SU-DHL-6 (cell line): ENCODE measurements at regions not wholly inside any gene's neighbourhood (a gene's known extent, or its start where the extent isn't known, plus 50 kb on each side); places are given as distances from the start of the nearest gene placed in this dataset.

Experiments used
- H2AFZ ChIP-seq: fragments of 200-600 bp; sonication (generic); 2 replicates; pipeline ENCODE4 v1.6.1; 2014; ENCODE audit warnings: low read depth, mild to moderate bottlenecking, moderate library complexity, mixed read lengths, antibody characterized with exemption, low read length; ENCODE audit not compliant: severe bottlenecking
- H3F3A ChIP-seq: fragments of 200-600 bp; shearing (Covaris generic); 2 replicates; pipeline ENCODE4 v1.6.0; 2016; ENCODE audit warnings: antibody characterized with exemption, mild to moderate bottlenecking; ENCODE audit not compliant: insufficient read depth
- H3K27ac ChIP-seq: fragments of 200-600 bp; sonication (generic); 2 replicates; pipeline ENCODE4 v1.5.1; 2016; ENCODE audit warnings: low read depth, mild to moderate bottlenecking, low read length, moderate library complexity, mixed read lengths
- H3K27me3 ChIP-seq: fragments of 200-600 bp; sonication (generic), shearing (Covaris generic); 2 replicates; pipeline ENCODE4 v1.6.0; 2014; ENCODE audit warnings: mild to moderate bottlenecking, low read length
- H3K36me3 ChIP-seq: fragments of 200-600 bp; sonication (generic); 2 replicates; pipeline ENCODE4 v1.6.1; 2014; ENCODE audit warnings: mild to moderate bottlenecking, low read length, mixed read lengths
- H3K4me2 ChIP-seq: fragments of 300-600, 200-600 bp; shearing (Covaris generic), sonication (generic); 2 replicates; pipeline ENCODE4 v1.6.0; 2014; ENCODE audit warnings: low read length, low read depth, mild to moderate bottlenecking; ENCODE audit not compliant: poor library complexity, severe bottlenecking
- H3K4me3 ChIP-seq: fragments of 200-600 bp; sonication (generic); 2 replicates; pipeline ENCODE4 v1.5.1; 2014; ENCODE audit warnings: antibody characterized with exemption, low read length, mild to moderate bottlenecking, mixed read lengths; ENCODE audit not compliant: insufficient read depth, poor library complexity, severe bottlenecking
- H3K79me2 ChIP-seq: fragments of 200-600 bp; sonication (generic); 2 replicates; pipeline ENCODE4 v1.6.1; 2014; ENCODE audit warnings: mild to moderate bottlenecking, low read length, moderate library complexity; ENCODE audit not compliant: insufficient read depth
- H3K9ac ChIP-seq: fragments of 200-600 bp; sonication (generic); 2 replicates; pipeline ENCODE4 v1.7.0; 2014; ENCODE audit warnings: mild to moderate bottlenecking, low read length
- H3K9me2 ChIP-seq: fragments of 200-600 bp; sonication (generic); replicated peaks from 2 replicates; pipeline ENCODE4 v1.6.1; 2014; ENCODE audit warnings: low read length; ENCODE audit not compliant: insufficient read depth
- H3K9me3 ChIP-seq: fragments of 200-600 bp; sonication (generic); 2 replicates; pipeline ENCODE4 v1.6.1; 2014; ENCODE audit warnings: low read length, mixed read lengths; ENCODE audit not compliant: insufficient read depth
- H4K20me1 ChIP-seq: fragments of 200-600 bp; sonication (generic); 2 replicates; pipeline ENCODE4 v1.6.1; 2014; ENCODE audit warnings: low read depth, mild to moderate bottlenecking, antibody characterized with exemption, low read length, moderate library complexity, mixed read lengths
- EZH2phosphoT487 ChIP-seq: fragments of 200-600 bp; sonication (generic), shearing (Covaris generic); conservative IDR thresholded peaks from 2 replicates; pipeline ENCODE4 v1.6.1; 2018; ENCODE audit warnings: mild to moderate bottlenecking, antibody characterized with exemption, low read length, moderate library complexity, mixed read lengths
- TF ChIP-seq, protein P1 (sequence below): fragments of 200-600 bp; sonication (generic); IDR thresholded peaks from one replicate; pipeline ENCODE4 v1.5.1; 2017; ENCODE audit warnings: antibody characterized with exemption, mild to moderate bottlenecking, low read length, moderate library complexity; ENCODE audit not compliant: insufficient read depth, poor library complexity, severe bottlenecking

DNA sequence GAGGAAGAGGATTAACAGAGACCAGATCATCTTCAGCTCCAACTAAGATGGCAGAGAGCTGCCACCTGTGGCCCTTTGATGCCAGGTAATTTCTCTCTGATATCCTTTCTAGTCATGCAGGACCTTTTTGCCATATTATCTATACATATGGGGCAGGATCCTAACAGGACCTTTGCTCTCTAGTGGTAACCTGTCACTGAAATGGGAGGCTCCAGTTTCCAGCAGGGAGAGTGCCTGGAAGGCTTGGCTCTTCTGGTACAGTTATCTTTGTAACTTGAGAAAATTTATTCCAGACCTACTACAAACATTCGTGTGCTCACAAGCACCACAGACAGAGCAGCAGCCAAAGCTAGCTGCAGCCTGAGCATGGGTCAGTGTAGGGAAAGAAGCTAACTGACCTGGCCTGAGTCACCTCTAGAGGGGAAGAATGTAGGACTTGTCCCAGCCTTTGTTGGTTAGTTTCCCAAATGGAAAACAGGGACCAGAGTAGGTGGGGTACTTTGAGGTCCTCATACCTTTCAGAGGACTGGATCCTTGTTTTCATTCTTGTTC lies 86.5 kb upstream of the MACF1 start:
- Histone ChIP-seq H3K27ac (no peak overlapping the region), H3K79me2 (no peaks in the 10 kb centered on the region), H3K27me3 (no peaks in the 10 kb centered on the region), H3K4me2 (no peak overlapping the region), H3K9me3 (no peaks in the 10 kb centered on the region), H3K4me3 (no peak overlapping the region), H2AFZ (no peak overlapping the region), H3F3A (no peaks in the 10 kb centered on the region), H3K9ac (no peak overlapping the region), H3K36me3 (no peaks in the 10 kb centered on the region), H3K9me2 (no peaks in the 10 kb centered on the region), H4K20me1 (no peaks in the 10 kb centered on the region)
- no peak for TF ChIP-seq EZH2phosphoT487
- TF ChIP-seq, protein P1, sequence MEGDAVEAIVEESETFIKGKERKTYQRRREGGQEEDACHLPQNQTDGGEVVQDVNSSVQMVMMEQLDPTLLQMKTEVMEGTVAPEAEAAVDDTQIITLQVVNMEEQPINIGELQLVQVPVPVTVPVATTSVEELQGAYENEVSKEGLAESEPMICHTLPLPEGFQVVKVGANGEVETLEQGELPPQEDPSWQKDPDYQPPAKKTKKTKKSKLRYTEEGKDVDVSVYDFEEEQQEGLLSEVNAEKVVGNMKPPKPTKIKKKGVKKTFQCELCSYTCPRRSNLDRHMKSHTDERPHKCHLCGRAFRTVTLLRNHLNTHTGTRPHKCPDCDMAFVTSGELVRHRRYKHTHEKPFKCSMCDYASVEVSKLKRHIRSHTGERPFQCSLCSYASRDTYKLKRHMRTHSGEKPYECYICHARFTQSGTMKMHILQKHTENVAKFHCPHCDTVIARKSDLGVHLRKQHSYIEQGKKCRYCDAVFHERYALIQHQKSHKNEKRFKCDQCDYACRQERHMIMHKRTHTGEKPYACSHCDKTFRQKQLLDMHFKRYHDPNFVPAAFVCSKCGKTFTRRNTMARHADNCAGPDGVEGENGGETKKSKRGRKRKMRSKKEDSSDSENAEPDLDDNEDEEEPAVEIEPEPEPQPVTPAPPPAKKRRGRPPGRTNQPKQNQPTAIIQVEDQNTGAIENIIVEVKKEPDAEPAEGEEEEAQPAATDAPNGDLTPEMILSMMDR = no peak

DNA sequence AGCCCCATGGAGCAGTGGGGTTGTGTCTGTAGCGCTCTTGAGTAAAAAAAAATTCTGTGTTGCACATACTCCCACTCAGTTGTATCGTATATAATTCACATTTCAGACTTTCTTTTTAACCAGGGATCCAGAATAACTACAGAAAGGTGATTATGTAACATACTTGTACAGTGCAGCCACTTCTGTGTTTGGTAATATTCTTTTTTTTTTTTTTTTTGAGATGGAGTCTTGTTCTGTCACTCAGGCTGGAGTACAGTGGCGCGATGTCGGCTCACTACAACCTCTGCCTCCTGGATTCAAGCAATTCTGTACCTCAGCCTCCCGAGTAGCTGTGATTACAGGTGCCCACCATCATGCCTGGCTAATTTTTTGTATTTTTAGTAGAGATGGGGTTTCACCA lies 82.4 kb upstream of the MACF1 start:
- Histone ChIP-seq H3K27ac (no peak overlapping the region), H3F3A (no peaks in the 10 kb centered on the region), H3K4me2 (no peak overlapping the region), H3K9ac (no peak overlapping the region), H2AFZ (no peak overlapping the region), H3K9me2 (no peaks in the 10 kb centered on the region), H3K36me3 (no peaks in the 10 kb centered on the region), H4K20me1 (no peaks in the 10 kb centered on the region), H3K27me3 (no peaks in the 10 kb centered on the region), H3K9me3 (no peaks in the 10 kb centered on the region), H3K79me2 (no peaks in the 10 kb centered on the region), H3K4me3 (no peak overlapping the region)
- TF ChIP-seq EZH2phosphoT487 = no peak
- TF ChIP-seq, protein P1 = no peak

DNA sequence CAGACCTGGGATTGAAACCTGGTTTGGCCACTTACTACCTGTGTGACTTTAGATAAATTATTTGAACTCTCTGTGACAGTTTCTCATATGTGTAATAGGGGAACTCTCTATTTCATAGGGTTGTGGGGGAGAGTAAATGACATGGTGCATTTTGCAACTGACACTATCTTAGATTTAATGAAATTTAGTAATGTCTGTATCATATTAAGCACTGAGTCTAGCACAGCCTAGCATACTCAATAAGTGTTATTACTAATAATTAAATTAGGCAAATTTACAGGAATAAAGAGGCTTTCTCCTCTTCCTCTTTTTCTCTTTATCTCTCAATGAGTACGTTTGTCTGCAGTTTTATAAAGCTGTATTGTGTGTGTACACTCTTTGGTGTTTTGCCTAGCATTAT lies 80.2 kb upstream of the MACF1 start:
- no peak overlapping the region for H2AFZ ChIP-seq
- no peak overlapping the region for H3K4me3 ChIP-seq
- H3K36me3 ChIP-seq = no peaks in the 10 kb centered on the region
- H3K4me2 ChIP-seq = no peak overlapping the region
- H3K9ac ChIP-seq = no peak overlapping the region
- H3K9me2 ChIP-seq = no peaks in the 10 kb centered on the region
- no peaks in the 10 kb centered on the region for H3K27me3 ChIP-seq
- H3K9me3 ChIP-seq = no peaks in the 10 kb centered on the region
- H3F3A ChIP-seq = no peaks in the 10 kb centered on the region
- H4K20me1 ChIP-seq = no peaks in the 10 kb centered on the region
- H3K27ac ChIP-seq = no peak overlapping the region
- no peak for TF ChIP-seq EZH2phosphoT487
- TF ChIP-seq, protein P1 = no peak
- H3K79me2 ChIP-seq = no peaks in the 10 kb centered on the region
